WTC11 (cell line): ENCODE measurements at regions not wholly inside any gene's neighbourhood (a gene's known extent, or its start where the extent isn't known, plus 50 kb on each side); places are given as distances from the start of the nearest gene placed in this dataset.

Experiments
- ATAC-seq: fragments of 200-7000 bp; cut with Tn5 transposase; 2 replicates; pipeline ENCODE4 v1.10.0; 2021; ENCODE audit warnings: mild to moderate bottlenecking, moderate library complexity
- CTCF ChIA-PET: fragments of 300-600 bp; sonication (Branson Sonifier 250); formaldehyde crosslinking; loops from one replicate; lab custom pipeline; 2021; ENCODE audit warnings: antibody characterized with exemption; lab: Charles Lee
- POLR2A ChIA-PET: fragments of 350-600 bp; sonication (Branson Sonifier 250); formaldehyde crosslinking; loops from one replicate; lab custom pipeline; 2021; ENCODE audit warnings: antibody characterized with exemption; lab: Charles Lee
- DNase-seq: peaks from one replicate; pipeline ENCODE4 v3.0.0; 2021; ENCODE audit warnings: low spot score
- H3K27ac Mint-ChIP-seq: 2 replicates; pipeline ENCODE4 v1.8.0; 2021; ENCODE audit warnings: mixed read lengths
- H3K27me3 Mint-ChIP-seq: 2 replicates; pipeline ENCODE4 v1.8.0; 2021; ENCODE audit warnings: low read depth, mild to moderate bottlenecking, moderate library complexity, mixed read lengths
- H3K36me3 Mint-ChIP-seq: 2 replicates; pipeline ENCODE4 v1.8.0; 2021; ENCODE audit warnings: mixed read lengths
- H3K4me1 Mint-ChIP-seq: 2 replicates; pipeline ENCODE4 v1.8.0; 2022; ENCODE audit warnings: mixed read lengths
- H3K4me3 Mint-ChIP-seq: 2 replicates; pipeline ENCODE4 v1.8.0; 2021; ENCODE audit warnings: mild to moderate bottlenecking, moderate library complexity, mixed read lengths
- H3K9me3 Mint-ChIP-seq: 2 replicates; pipeline ENCODE4 v1.8.0; 2021; ENCODE audit warnings: mixed read lengths
- CREB1 ChIP-seq: sonication (generic); formaldehyde crosslinking; IDR thresholded peaks from 2 replicates; pipeline ENCODE4 v1.8.0; 2023; ENCODE audit warnings: mild to moderate bottlenecking, missing genetic modification reagents
- ETV6 ChIP-seq: sonication (generic); formaldehyde crosslinking; IDR thresholded peaks from 2 replicates; pipeline ENCODE4 v1.8.1; 2022; ENCODE audit warnings: mild to moderate bottlenecking, missing genetic modification reagents
- JAZF1 ChIP-seq: fragments of 250-450 bp; sonication (Bioruptor Pico); IDR thresholded peaks from 2 replicates; pipeline ENCODE4 v1.9.0; 2021; ENCODE audit warnings: moderate library complexity, mild to moderate bottlenecking, inconsistent platforms
- JUN ChIP-seq: sonication (generic); formaldehyde crosslinking; IDR thresholded peaks from 2 replicates; pipeline ENCODE4 v1.8.0; 2023; ENCODE audit warnings: mild to moderate bottlenecking, missing genetic modification reagents
- NFE2L1 ChIP-seq: sonication (generic); formaldehyde crosslinking; IDR thresholded peaks from 2 replicates; pipeline ENCODE4 v1.8.1; 2023; ENCODE audit warnings: missing genetic modification reagents
- TP53 ChIP-seq: sonication (generic); formaldehyde crosslinking; IDR thresholded peaks from 2 replicates; pipeline ENCODE4 v1.8.1; 2023; ENCODE audit warnings: mild to moderate bottlenecking, missing genetic modification reagents
- ZNF138 ChIP-seq: sonication (generic); formaldehyde crosslinking; conservative IDR thresholded peaks from 2 replicates; pipeline ENCODE4 v1.8.1; 2022; ENCODE audit warnings: mild to moderate bottlenecking, moderate library complexity, missing genetic modification reagents
- ZNF263 ChIP-seq: sonication (generic); formaldehyde crosslinking; IDR thresholded peaks from 2 replicates; pipeline ENCODE4 v1.8.1; 2022; ENCODE audit warnings: low read depth, mild to moderate bottlenecking, moderate library complexity, missing genetic modification reagents
- ZNF396 ChIP-seq: fragments of 250-450 bp; sonication (Bioruptor Pico); IDR thresholded peaks from 2 replicates; pipeline ENCODE4 v1.8.0; 2021; ENCODE audit warnings: mild to moderate bottlenecking, moderate library complexity, borderline replicate concordance
- ZNF416 ChIP-seq: fragments of 250-450 bp; sonication (Bioruptor Pico); IDR thresholded peaks from 2 replicates; pipeline ENCODE4 v1.9.0; 2021; ENCODE audit warnings: mild to moderate bottlenecking, inconsistent platforms
- ZSCAN18 ChIP-seq: fragments of 250-450 bp; sonication (Bioruptor Pico); IDR thresholded peaks from 2 replicates; pipeline ENCODE4 v2.1.2; 2022; ENCODE audit warnings: mild to moderate bottlenecking, moderate library complexity
- TF ChIP-seq, protein P1 (sequence below): sonication (generic); formaldehyde crosslinking; IDR thresholded peaks from 2 replicates; pipeline ENCODE4 v1.8.1; 2023; ENCODE audit warnings: mild to moderate bottlenecking, moderate library complexity, missing genetic modification reagents
- TF ChIP-seq, protein P2 (sequence below): sonication (generic); formaldehyde crosslinking; IDR thresholded peaks from 2 replicates; pipeline ENCODE4 v1.8.1; 2023; ENCODE audit warnings: mild to moderate bottlenecking, missing genetic modification reagents, moderate library complexity
- TF ChIP-seq, protein P3 (sequence below): fragments of 250-450 bp; sonication (Bioruptor Pico); IDR thresholded peaks from 2 replicates; pipeline ENCODE4 v1.9.0; 2021; ENCODE audit warnings: mild to moderate bottlenecking

DNA sequence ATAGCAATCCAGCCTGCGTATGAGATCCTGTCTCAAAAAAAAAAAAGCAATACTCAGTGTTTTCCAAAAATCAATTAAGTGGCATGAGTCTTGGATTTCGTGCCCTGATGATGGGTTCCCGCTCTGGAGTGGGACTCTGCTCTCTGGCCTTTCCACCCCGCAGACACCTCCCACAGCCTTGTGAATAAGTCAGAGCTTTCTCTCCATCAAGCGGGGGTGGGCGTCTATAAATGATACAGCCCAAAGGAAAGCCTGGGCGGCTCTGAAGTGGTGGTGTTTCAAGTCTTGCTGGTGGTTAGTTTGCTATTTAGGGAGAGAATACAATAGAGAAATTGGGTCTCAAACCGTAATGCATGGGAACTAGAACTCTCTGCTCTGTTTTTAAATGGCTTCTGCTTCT lies 52.5 kb upstream of the TAGAP start:
- ChIA-PET POLR2A (no interaction called here), CTCF (interaction anchor here (1.5 to 4.3 kb wide), 3 partner anchors 13 to 98 kb away, joined by 3 to 15 read pairs (median 9); partner anchors contain the start of gene RSPH3)
- Mint-ChIP-seq H3K9me3 (no peaks in the 10 kb centered on the region), H3K27ac (no peak overlapping the region), H3K4me1 (peaks cover 5% of the 10 kb centered on the region), H3K4me3 (no peak overlapping the region), H3K27me3 (no peaks in the 10 kb centered on the region), H3K36me3 (no peaks in the 10 kb centered on the region)
- TF ChIP-seq ZNF396 (CRISPR knock-in tag) (no peak), JUN (CRISPR knock-in tag) (no peak)
- no peak for DNase-seq
- no peak for ATAC-seq

DNA sequence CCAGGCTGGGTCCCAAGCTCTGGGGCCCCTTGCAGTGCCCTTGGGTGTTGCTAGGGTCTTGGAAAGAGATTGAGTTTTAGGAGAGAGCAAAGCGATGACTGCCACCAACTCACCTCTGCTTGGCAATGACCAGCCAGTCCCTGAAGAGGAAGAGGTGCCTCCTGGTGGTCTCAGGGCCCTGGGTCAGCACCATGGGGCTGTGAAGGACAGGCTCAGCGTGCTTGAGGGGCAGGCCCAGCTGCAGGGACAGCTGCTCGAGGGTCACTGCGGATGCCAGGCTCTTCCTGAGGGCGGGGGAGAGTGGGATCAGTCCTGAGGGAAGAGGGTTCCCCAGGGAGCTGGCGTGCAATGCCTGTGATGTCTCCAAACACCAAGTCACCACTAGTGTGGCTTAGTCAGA lies 50.8 kb upstream of the TAGAP start:
- Mint-ChIP-seq H3K27me3 (no peaks in the 10 kb centered on the region), H3K27ac (no peak overlapping the region)
- DNase-seq (no peak), ATAC-seq (no peak; the same call in 1 of the 2 replicates)
- no peak for TF ChIP-seq ETV6 (CRISPR knock-in tag)
- no peak for TF ChIP-seq NFE2L1 (CRISPR knock-in tag)
- no peak for TF ChIP-seq ZNF416 (CRISPR knock-in tag)
- TF ChIP-seq ZSCAN18: no peak
- no peak for TF ChIP-seq JAZF1 (CRISPR knock-in tag)
- no peak for TF ChIP-seq ZNF263 (CRISPR knock-in tag)
- TF ChIP-seq, protein P1, sequence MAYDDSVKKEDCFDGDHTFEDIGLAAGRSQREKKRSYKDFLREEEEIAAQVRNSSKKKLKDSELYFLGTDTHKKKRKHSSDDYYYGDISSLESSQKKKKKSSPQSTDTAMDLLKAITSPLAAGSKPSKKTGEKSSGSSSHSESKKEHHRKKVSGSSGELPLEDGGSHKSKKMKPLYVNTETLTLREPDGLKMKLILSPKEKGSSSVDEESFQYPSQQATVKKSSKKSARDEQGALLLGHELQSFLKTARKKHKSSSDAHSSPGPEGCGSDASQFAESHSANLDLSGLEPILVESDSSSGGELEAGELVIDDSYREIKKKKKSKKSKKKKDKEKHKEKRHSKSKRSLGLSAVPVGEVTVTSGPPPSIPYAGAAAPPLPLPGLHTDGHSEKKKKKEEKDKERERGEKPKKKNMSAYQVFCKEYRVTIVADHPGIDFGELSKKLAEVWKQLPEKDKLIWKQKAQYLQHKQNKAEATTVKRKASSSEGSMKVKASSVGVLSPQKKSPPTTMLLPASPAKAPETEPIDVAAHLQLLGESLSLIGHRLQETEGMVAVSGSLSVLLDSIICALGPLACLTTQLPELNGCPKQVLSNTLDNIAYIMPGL (CRISPR knock-in tag): no peak
- no peak for TF ChIP-seq ZNF138 (CRISPR knock-in tag)
- TF ChIP-seq TP53 (CRISPR knock-in tag): no peak
- TF ChIP-seq CREB1: no peak
- TF ChIP-seq, protein P2, sequence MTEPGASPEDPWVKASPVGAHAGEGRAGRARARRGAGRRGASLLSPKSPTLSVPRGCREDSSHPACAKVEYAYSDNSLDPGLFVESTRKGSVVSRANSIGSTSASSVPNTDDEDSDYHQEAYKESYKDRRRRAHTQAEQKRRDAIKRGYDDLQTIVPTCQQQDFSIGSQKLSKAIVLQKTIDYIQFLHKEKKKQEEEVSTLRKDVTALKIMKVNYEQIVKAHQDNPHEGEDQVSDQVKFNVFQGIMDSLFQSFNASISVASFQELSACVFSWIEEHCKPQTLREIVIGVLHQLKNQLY (CRISPR knock-in tag): no peak
- TF ChIP-seq, all 79 proteins: peak for 0
- H3K9me3 Mint-ChIP-seq: no peaks in the 10 kb centered on the region
- CTCF ChIA-PET: interaction anchor here (1.9 to 4.3 kb wide), 4 partner anchors 9 to 53 kb away, joined by 9 to 20 read pairs (median 12); no protein-coding TSS in a partner anchor
- peaks cover 3% of the 10 kb centered on the region for H3K4me1 Mint-ChIP-seq
- POLR2A ChIA-PET: no interaction called here
- no peaks in the 10 kb centered on the region for H3K36me3 Mint-ChIP-seq
- no peak overlapping the region for H3K4me3 Mint-ChIP-seq

GRCh38 chr6:159094444-159095252 lies 49.9 kb upstream of the TAGAP start:
- CTCF ChIA-PET: interaction anchor here (1.1 to 4.3 kb wide), 5 partner anchors 10 to 86 kb away, joined by 3 to 20 read pairs (median 10); no protein-coding TSS in a partner anchor
- H3K4me3 Mint-ChIP-seq: no peak overlapping the region

More at GRCh38 chr6:159094444-159095252, 49.9 kb upstream of the TAGAP start:
- Mint-ChIP-seq H3K36me3 (no peaks in the 10 kb centered on the region), H3K27ac (no peak overlapping the region), H3K4me1 (peaks cover 2% of the 10 kb centered on the region; the same call in 1 of the 2 replicates), H3K9me3 (no peaks in the 10 kb centered on the region), H3K27me3 (no peaks in the 10 kb centered on the region)
- TF ChIP-seq, protein P3, sequence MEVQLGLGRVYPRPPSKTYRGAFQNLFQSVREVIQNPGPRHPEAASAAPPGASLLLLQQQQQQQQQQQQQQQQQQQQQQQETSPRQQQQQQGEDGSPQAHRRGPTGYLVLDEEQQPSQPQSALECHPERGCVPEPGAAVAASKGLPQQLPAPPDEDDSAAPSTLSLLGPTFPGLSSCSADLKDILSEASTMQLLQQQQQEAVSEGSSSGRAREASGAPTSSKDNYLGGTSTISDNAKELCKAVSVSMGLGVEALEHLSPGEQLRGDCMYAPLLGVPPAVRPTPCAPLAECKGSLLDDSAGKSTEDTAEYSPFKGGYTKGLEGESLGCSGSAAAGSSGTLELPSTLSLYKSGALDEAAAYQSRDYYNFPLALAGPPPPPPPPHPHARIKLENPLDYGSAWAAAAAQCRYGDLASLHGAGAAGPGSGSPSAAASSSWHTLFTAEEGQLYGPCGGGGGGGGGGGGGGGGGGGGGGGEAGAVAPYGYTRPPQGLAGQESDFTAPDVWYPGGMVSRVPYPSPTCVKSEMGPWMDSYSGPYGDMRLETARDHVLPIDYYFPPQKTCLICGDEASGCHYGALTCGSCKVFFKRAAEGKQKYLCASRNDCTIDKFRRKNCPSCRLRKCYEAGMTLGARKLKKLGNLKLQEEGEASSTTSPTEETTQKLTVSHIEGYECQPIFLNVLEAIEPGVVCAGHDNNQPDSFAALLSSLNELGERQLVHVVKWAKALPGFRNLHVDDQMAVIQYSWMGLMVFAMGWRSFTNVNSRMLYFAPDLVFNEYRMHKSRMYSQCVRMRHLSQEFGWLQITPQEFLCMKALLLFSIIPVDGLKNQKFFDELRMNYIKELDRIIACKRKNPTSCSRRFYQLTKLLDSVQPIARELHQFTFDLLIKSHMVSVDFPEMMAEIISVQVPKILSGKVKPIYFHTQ (CRISPR knock-in tag): no peak
- POLR2A ChIA-PET: no interaction called here
- ATAC-seq: no peak; the same call in 1 of the 2 replicates
- DNase-seq: no peak
